Natural killer cell (primary cell): ENCODE measurements at regions not wholly inside any gene's neighbourhood (a gene's known extent, or its start where the extent isn't known, plus 50 kb on each side); places are given as distances from the start of the nearest gene placed in this dataset.
"Not testable (repeated sequence)": the region's sequence is repeated elsewhere in the genome, so short reads cannot be mapped to it uniquely, and the experiment has no call there.

Source experiments
- ATAC-seq, 3 donors: fragments of 150-1000 bp in 2 of 3; fragments of 200-7000 bp in 1 of 3; cut with Tn5 transposase; 1 replicate in 1 of 3; 2 replicates in 2 of 3; pipeline ENCODE4 v1.10.0; 2021; ENCODE audit warnings: mild to moderate bottlenecking in 2 of 3, moderate library complexity in 2 of 3
- DNase-seq, 2 donors: peaks; one replicate each; pipeline versions ENCODE4 v3.0.0 to v3.0.0-alpha.2; 2013 to 2021; ENCODE audit warnings: mixed read lengths in 1 of 2
- H3K27ac ChIP-seq: one replicate; pipeline ENCODE4 v1.5.1; 2013; ENCODE audit warnings: mild to moderate bottlenecking, low read length
- H3K27me3 ChIP-seq: one replicate; pipeline ENCODE4 v1.6.1; 2013; ENCODE audit warnings: low read length; ENCODE audit not compliant: control insufficient read depth, insufficient read depth
- H3K36me3 ChIP-seq: one replicate; pipeline ENCODE4 v1.6.1; 2013; ENCODE audit warnings: low read length; ENCODE audit not compliant: control insufficient read depth, insufficient read depth
- H3K4me1 ChIP-seq: one replicate; pipeline ENCODE4 v1.6.1; 2013; ENCODE audit warnings: low read length; ENCODE audit not compliant: control insufficient read depth, insufficient read depth
- H3K4me3 ChIP-seq: one replicate; pipeline ENCODE4 v1.5.1; 2013; ENCODE audit warnings: low read length
- H3K9me3 ChIP-seq: one replicate; pipeline ENCODE4 v1.6.1; 2013; ENCODE audit warnings: low read length; ENCODE audit not compliant: control insufficient read depth, insufficient read depth
- H3K27ac Mint-ChIP-seq, 2 donors: one replicate each; pipeline ENCODE4 v1.8.0; 2022; ENCODE audit warnings: mild to moderate bottlenecking in 2 of 2, mixed read lengths in 2 of 2, moderate library complexity in 1 of 2
- H3K27me3 Mint-ChIP-seq, 2 donors: one replicate each; pipeline ENCODE4 v1.8.0; 2022; ENCODE audit warnings: low read depth in 2 of 2, mixed read lengths in 2 of 2
- H3K36me3 Mint-ChIP-seq: one replicate; pipeline ENCODE4 v1.8.0; 2022; ENCODE audit warnings: mixed read lengths
- H3K4me1 Mint-ChIP-seq, 2 donors: one replicate each; pipeline ENCODE4 v1.8.0; 2022; ENCODE audit warnings: mixed read lengths in 2 of 2
- H3K4me3 Mint-ChIP-seq: one replicate; pipeline ENCODE4 v1.8.0; 2022; ENCODE audit warnings: mild to moderate bottlenecking, moderate library complexity, mixed read lengths
- H3K9me3 Mint-ChIP-seq, 2 donors: one replicate each; pipeline ENCODE4 v1.8.0; 2022; ENCODE audit warnings: mixed read lengths in 2 of 2
- CTCF ChIP-seq: fragments of 200-600 bp; IDR thresholded peaks from one replicate; pipeline ENCODE4 v1.8.0; 2022; ENCODE audit warnings: antibody characterized with exemption
- WGBS: methylation state at CpG from one replicate; pipeline ENCODE4 v1.1.7; 2013; ENCODE audit warnings: missing lambda C conversion rate; ENCODE audit not compliant: insufficient coverage; 5-methylcytosine and 5-hydroxymethylcytosine counted together
- intact Hi-C: fragments of 100-400 bp; cut with micrococcal nuclease; formaldehyde crosslinking; loops from one replicate; pipeline ENCODE4 v1.14.2; 2022

- H3K4me1 Mint-ChIP-seq, result no peaks in the 10 kb centered on the region
- intact Hi-C loops, result no loop called here
- Histone ChIP-seq H3K4me1 (no peaks in the 10 kb centered on the region), H3K9me3 (no peaks in the 10 kb centered on the region), H3K4me3 (no peak overlapping the region), H3K36me3 (no peaks in the 10 kb centered on the region), H3K27me3 (no peaks in the 10 kb centered on the region), H3K27ac (no peak overlapping the region)
- H3K27ac Mint-ChIP-seq, result no peak overlapping the region
- DNase-seq (no peak), ATAC-seq (no peak)
- no peak for TF ChIP-seq CTCF
- no peak overlapping the region for H3K4me3 Mint-ChIP-seq
- 90% methylated on average over 3 of the region's 6 CpGs for WGBS
- no peaks in the 10 kb centered on the region for H3K36me3 Mint-ChIP-seq
- no peaks in the 10 kb centered on the region for H3K9me3 Mint-ChIP-seq
- no peaks in the 10 kb centered on the region for H3K27me3 Mint-ChIP-seq
These were observed 393.6 kb upstream of the TPM1 start for GRCh38 chr15:62648954-62649353.

GRCh38 chr15:62649793-62650420, 392.6 kb upstream of the TPM1 start:
- no peaks in the 10 kb centered on the region for H3K9me3 ChIP-seq
- WGBS, result 80% methylated on average over 12 of the region's 12 CpGs
- H3K36me3 Mint-ChIP-seq, result no peaks in the 10 kb centered on the region
- no peak overlapping the region for H3K27ac Mint-ChIP-seq
- TF ChIP-seq CTCF, result no peak
- H3K4me1 Mint-ChIP-seq, result no peaks in the 10 kb centered on the region
- no peaks in the 10 kb centered on the region for H3K27me3 Mint-ChIP-seq
- intact Hi-C loops, result no loop called here
- H3K27me3 ChIP-seq, result no peaks in the 10 kb centered on the region
- no peak overlapping the region for H3K27ac ChIP-seq
- no peak overlapping the region for H3K4me3 Mint-ChIP-seq
- H3K4me3 ChIP-seq, result no peak overlapping the region
- H3K36me3 ChIP-seq, result no peaks in the 10 kb centered on the region
- ATAC-seq (no peak), DNase-seq (no peak)
- no peaks in the 10 kb centered on the region for H3K4me1 ChIP-seq
- no peaks in the 10 kb centered on the region for H3K9me3 Mint-ChIP-seq

- no peak overlapping the region for H3K4me3 Mint-ChIP-seq
- ATAC-seq (no peak), DNase-seq (no peak)
- H3K36me3 ChIP-seq, result no peaks in the 10 kb centered on the region
- no peaks in the 10 kb centered on the region for H3K9me3 ChIP-seq
- H3K27me3 ChIP-seq, result no peaks in the 10 kb centered on the region
- no peaks in the 10 kb centered on the region for H3K4me1 ChIP-seq
- H3K27me3 Mint-ChIP-seq, result no peaks in the 10 kb centered on the region
- no peak overlapping the region for H3K4me3 ChIP-seq
- H3K4me1 Mint-ChIP-seq, result no peaks in the 10 kb centered on the region
- WGBS, result 73% methylated on average over 2 of the region's 3 CpGs
- no peaks in the 10 kb centered on the region for H3K9me3 Mint-ChIP-seq
- no peak overlapping the region for H3K27ac Mint-ChIP-seq
- TF ChIP-seq CTCF, result no peak
- intact Hi-C loops, result no loop called here
- H3K36me3 Mint-ChIP-seq, result no peaks in the 10 kb centered on the region
- H3K27ac ChIP-seq, result no peak overlapping the region
These were observed 389.4 kb upstream of the TPM1 start for GRCh38 chr15:62653122-62653521.

GRCh38 chr15:62656071-62656470, 386.5 kb upstream of the TPM1 start:
- no peaks in the 10 kb centered on the region for H3K36me3 ChIP-seq
- no peak overlapping the region for H3K4me3 ChIP-seq
- H3K27me3 ChIP-seq, result no peaks in the 10 kb centered on the region
- ATAC-seq (no peak), DNase-seq (no peak)
- Mint-ChIP-seq H3K9me3 (no peaks in the 10 kb centered on the region), H3K4me1 (no peaks in the 10 kb centered on the region), H3K27me3 (peaks cover 0 to 3% of the 10 kb centered on the region in 2 donors), H3K36me3 (no peaks in the 10 kb centered on the region), H3K4me3 (no peak overlapping the region), H3K27ac (no peak overlapping the region)
- no peak overlapping the region for H3K27ac ChIP-seq
- intact Hi-C loops, result no loop called here
- no peaks in the 10 kb centered on the region for H3K9me3 ChIP-seq
- WGBS, result 92% methylated on average over 10 of the region's 10 CpGs
- TF ChIP-seq CTCF, result no peak
- H3K4me1 ChIP-seq, result no peaks in the 10 kb centered on the region

- H3K27ac ChIP-seq, H3K4me3 Mint-ChIP-seq, H3K27ac Mint-ChIP-seq, H3K27me3 ChIP-seq, H3K9me3 ChIP-seq, H3K9me3 Mint-ChIP-seq, H3K36me3 ChIP-seq, H3K4me3 ChIP-seq, H3K36me3 Mint-ChIP-seq, intact Hi-C loops, DNase-seq, H3K4me1 Mint-ChIP-seq, H3K4me1 ChIP-seq, ATAC-seq: not testable (repeated sequence)
- H3K27me3 Mint-ChIP-seq, result peaks cover 3 to 11% of the 10 kb centered on the region in 2 donors
- WGBS, result 92% methylated on average over 7 of the region's 7 CpGs
These were observed 385.0 kb upstream of the TPM1 start for GRCh38 chr15:62657501-62657900.
